A549 (cell line): ENCODE measurements at regions not wholly inside any gene's neighbourhood (a gene's known extent, or its start where the extent isn't known, plus 50 kb on each side); places are given as distances from the start of the nearest gene placed in this dataset.

ENCODE experiments used
- CEBPB ChIP-seq, 2 experiments: fragments of >200 bp in 1 of 2; sonication (Bioruptor Twin) in 1 of 2; formaldehyde crosslinking in 1 of 2; IDR thresholded peaks; 2 replicates each; pipeline ENCODE4 v1.6.1; 2012 to 2016
- CTCF ChIP-seq: fragments of >200 bp; sonication (Bioruptor Twin); formaldehyde crosslinking; IDR thresholded peaks from 3 replicates; pipeline ENCODE4 v1.5.1; 2016
- EHMT2 ChIP-seq: fragments of 200-600 bp; sonication (generic); IDR thresholded peaks from 2 replicates; pipeline ENCODE4 v1.6.1; 2016; ENCODE audit warnings: antibody characterized with exemption, low read depth, mild to moderate bottlenecking, moderate library complexity
- EP300 ChIP-seq, 2 experiments: fragments of >200 bp; sonication (Bioruptor Twin); formaldehyde crosslinking; IDR thresholded peaks; 2 replicates in 1 of 2; 3 replicates in 1 of 2; pipeline ENCODE4 v1.6.1; 2016 to 2017
- HDAC2 ChIP-seq: fragments of 200-600 bp; sonication (generic); IDR thresholded peaks from 2 replicates; pipeline ENCODE4 v1.6.1; 2016
- POLR2A ChIP-seq: IDR thresholded peaks from 2 replicates; pipeline ENCODE4 v1.6.1; 2012; ENCODE audit warnings: mild to moderate bottlenecking, low read length
- RCOR1 ChIP-seq: fragments of 150-350 bp; IDR thresholded peaks from 2 replicates; pipeline ENCODE4 v1.6.1; 2014; ENCODE audit warnings: antibody characterized with exemption, low read length, low read depth
- RFX5 ChIP-seq: fragments of 450-650 bp; IDR thresholded peaks from 2 replicates; pipeline ENCODE4 v1.7.1; 2014; ENCODE audit warnings: antibody characterized with exemption, mild to moderate bottlenecking, moderate library complexity

GRCh38 chr11:112570333-112570732 lies 309.7 kb upstream of the PLET1 start:
- TF ChIP-seq POLR2A (no peak), HDAC2 (no peak), EP300 (IDR thresholded peaks at IDR 0.05) (no peak), CTCF (no peak), EHMT2 (no peak), CEBPB (IDR thresholded peaks at IDR 0.05) (no peak), RFX5 (no peak), RCOR1 (no peak)
